HG02798 (cell line): ENCODE measurements at regions not wholly inside any gene's neighbourhood (a gene's known extent, or its start where the extent isn't known, plus 50 kb on each side); places are given as distances from the start of the nearest gene placed in this dataset.

Experiments
- ATAC-seq: cut with Tn5 transposase; IDR thresholded peaks from one replicate; pipeline ENCODE4 v1.9.1; 2021; ENCODE audit warnings: mild to moderate bottlenecking; ENCODE audit not compliant: unreplicated experiment, poor library complexity

GRCh38 chr9:105173826-105174225, 70.6 kb upstream of the SLC44A1 start:
- ATAC-seq = no peak

- ATAC-seq = no peak
These were observed 68.3 kb upstream of the SLC44A1 start for GRCh38 chr9:105176194-105176593.

GRCh38 chr9:105178076-105178475, 66.4 kb upstream of the SLC44A1 start:
- no peak for ATAC-seq

- ATAC-seq = no peak
These were observed 56.7 kb upstream of the SLC44A1 start for GRCh38 chr9:105187781-105188180.

GRCh38 chr9:105188746-105189145, 55.7 kb upstream of the SLC44A1 start:
- ATAC-seq = peak; percentile 36

GRCh38 chr9:105191508-105192121, 52.8 kb upstream of the SLC44A1 start:
- ATAC-seq = peak; percentile 81

- ATAC-seq = no peak
These were observed 50.9 kb upstream of the SLC44A1 start for GRCh38 chr9:105193560-105193959.

- no peak for ATAC-seq
These were observed 50.2 kb upstream of the SLC44A1 start for GRCh38 chr9:105194234-105194633.
